ENCODE measurements at regions not wholly inside any gene's neighbourhood (a gene's known extent, or its start where the extent isn't known, plus 50 kb on each side); places are given as distances from the start of the nearest gene placed in this dataset.

DNA sequence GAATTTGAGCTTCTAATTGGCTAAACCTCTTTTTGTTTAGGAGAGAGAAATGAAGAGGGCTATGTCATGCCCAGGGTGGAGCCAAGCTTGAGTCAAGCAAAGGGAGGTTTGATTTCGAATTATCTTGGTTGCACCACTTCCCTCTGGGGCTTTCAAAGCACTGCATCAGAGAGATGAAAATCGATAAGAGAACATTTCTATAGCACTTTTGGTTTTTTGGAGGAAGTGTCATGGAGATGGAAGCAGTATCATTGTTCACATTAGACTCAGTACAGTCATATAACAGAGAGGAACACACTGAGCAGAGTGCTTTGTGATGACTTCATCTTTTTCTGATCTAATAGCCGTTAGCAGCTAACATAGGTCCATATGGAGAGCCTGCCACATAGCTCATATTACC, 120.3 kb upstream of the UXS1 start:
- Mint-ChIP-seq H3K4me1 (ENCODE audit: low read depth) (peaks cover 6% of the 10 kb centered on the region), H3K27ac (no peak overlapping the region), H3K36me3 (ENCODE audit: low read depth) (no peaks in the 10 kb centered on the region), H3K9me3 (no peaks in the 10 kb centered on the region), H3K27me3 (ENCODE audit: low read depth) (no peaks in the 10 kb centered on the region), H3K4me3 (no peak overlapping the region)
- intact Hi-C loops (cut with micrococcal nuclease), result no loop called here
- CTCF ChIA-PET, result no interaction called here
- DNase-seq, result no peak

DNA sequence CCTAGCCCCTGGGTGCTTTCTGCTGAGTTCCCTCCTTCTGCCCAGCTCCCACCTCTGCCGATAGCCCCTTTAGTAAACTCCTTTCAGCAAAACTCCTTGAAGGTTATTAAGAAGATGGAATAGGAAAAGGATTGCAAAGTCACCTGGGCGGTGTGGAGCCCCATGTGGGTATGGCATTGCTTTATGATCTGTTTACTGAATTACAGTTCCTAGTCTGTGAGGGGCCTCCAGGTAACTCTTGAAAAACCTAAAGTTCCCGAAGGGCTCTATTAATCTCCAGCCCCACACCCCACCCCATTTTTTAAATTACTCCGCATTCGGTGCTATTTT, 116.9 kb upstream of the UXS1 start:
- intact Hi-C loops (cut with micrococcal nuclease), result no loop called here
- Mint-ChIP-seq H3K4me3 (no peak overlapping the region), H3K36me3 (ENCODE audit: low read depth) (no peaks in the 10 kb centered on the region), H3K9me3 (no peaks in the 10 kb centered on the region), H3K27ac (no peak overlapping the region), H3K27me3 (ENCODE audit: low read depth) (no peaks in the 10 kb centered on the region), H3K4me1 (ENCODE audit: low read depth) (peaks cover 6% of the 10 kb centered on the region)
- DNase-seq, result no peak
- CTCF ChIA-PET, result no interaction called here

- no peak overlapping the region for H3K4me3 Mint-ChIP-seq
- H3K4me1 Mint-ChIP-seq (ENCODE audit: low read depth), result no peaks in the 10 kb centered on the region
- no peak overlapping the region for H3K27ac Mint-ChIP-seq
- no peak for DNase-seq
- no peaks in the 10 kb centered on the region for H3K9me3 Mint-ChIP-seq
- no peaks in the 10 kb centered on the region for H3K36me3 Mint-ChIP-seq (ENCODE audit: low read depth)
- H3K27me3 Mint-ChIP-seq (ENCODE audit: low read depth), result no peaks in the 10 kb centered on the region
- CTCF ChIA-PET, result no interaction called here
- intact Hi-C loops (cut with micrococcal nuclease), result no loop called here
Measured at GRCh38 chr2:106307860-106308259, 113.8 kb upstream of the UXS1 start.

- Mint-ChIP-seq H3K4me1 (ENCODE audit: low read depth) (no peaks in the 10 kb centered on the region), H3K36me3 (ENCODE audit: low read depth) (no peaks in the 10 kb centered on the region), H3K4me3 (no peak overlapping the region), H3K9me3 (no peaks in the 10 kb centered on the region), H3K27ac (no peak overlapping the region), H3K27me3 (ENCODE audit: low read depth) (no peaks in the 10 kb centered on the region)
- DNase-seq, result no peak
- CTCF ChIA-PET, result no interaction called here
- intact Hi-C loops (cut with micrococcal nuclease), result no loop called here
Measured at GRCh38 chr2:106306387-106306786, 112.3 kb upstream of the UXS1 start.

DNA sequence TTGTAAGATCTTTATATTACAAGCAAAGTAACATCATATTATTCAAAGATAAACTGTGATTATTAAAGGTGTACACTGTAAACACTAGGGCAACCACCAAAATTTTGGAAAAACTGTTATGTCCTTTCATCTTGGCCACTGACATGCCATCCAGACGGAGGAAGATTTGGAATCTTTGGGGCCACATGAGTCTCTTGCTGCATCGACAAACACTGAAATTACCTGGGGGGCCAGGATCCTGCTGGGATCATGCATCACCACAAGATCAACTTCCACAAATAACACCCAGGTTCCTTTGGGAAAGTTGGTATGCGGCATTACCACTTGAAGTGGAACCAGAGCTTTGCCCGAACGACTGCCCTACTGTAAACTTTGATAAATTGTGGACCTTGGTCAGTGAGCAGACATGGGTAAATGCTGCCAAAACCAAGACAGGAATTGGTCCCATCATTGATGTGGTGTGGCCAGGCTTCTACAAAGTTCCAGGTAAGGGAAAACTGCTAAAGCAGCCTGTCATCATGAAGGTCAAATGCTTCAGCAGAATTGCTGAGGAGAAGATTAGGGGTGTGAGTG, 110.6 kb upstream of the UXS1 start:
- no peak for DNase-seq
- intact Hi-C loops (cut with micrococcal nuclease), result no loop called here
- Mint-ChIP-seq H3K4me3 (no peak overlapping the region), H3K9me3 (no peaks in the 10 kb centered on the region), H3K4me1 (ENCODE audit: low read depth) (no peaks in the 10 kb centered on the region), H3K27me3 (ENCODE audit: low read depth) (no peaks in the 10 kb centered on the region), H3K27ac (no peak overlapping the region), H3K36me3 (ENCODE audit: low read depth) (no peaks in the 10 kb centered on the region)
- CTCF ChIA-PET, result no interaction called here

DNA sequence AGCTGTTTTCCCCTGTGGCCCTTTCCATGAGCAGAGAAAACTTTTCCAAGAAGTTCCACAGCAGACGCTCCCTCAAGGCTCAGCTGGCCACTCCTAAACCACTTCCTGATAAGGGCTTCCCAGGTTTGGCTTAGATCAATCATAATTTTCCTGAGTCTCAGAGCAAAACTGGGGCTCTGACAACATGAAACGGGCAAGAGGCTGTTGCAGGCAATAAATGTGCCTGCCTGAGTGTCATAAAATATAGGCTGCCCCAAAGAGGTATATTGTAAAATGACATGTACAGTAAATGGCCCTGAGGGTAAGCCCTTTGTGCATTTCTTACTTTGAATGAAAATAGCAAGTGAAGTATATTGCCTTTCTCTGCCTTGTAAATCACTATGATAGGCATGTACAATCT, 105.6 kb upstream of the UXS1 start:
- H3K27ac Mint-ChIP-seq, result no peak overlapping the region
- H3K4me1 Mint-ChIP-seq (ENCODE audit: low read depth), result no peaks in the 10 kb centered on the region
- no peak overlapping the region for H3K4me3 Mint-ChIP-seq
- H3K9me3 Mint-ChIP-seq, result no peaks in the 10 kb centered on the region
- H3K27me3 Mint-ChIP-seq (ENCODE audit: low read depth), result no peaks in the 10 kb centered on the region
- intact Hi-C loops (cut with micrococcal nuclease), result no loop called here
- H3K36me3 Mint-ChIP-seq (ENCODE audit: low read depth), result no peaks in the 10 kb centered on the region
- no peak for DNase-seq
- CTCF ChIA-PET, result no interaction called here

- CTCF ChIA-PET, result no interaction called here
- H3K4me1 Mint-ChIP-seq (ENCODE audit: low read depth), result no peaks in the 10 kb centered on the region
Measured at GRCh38 chr2:106296182-106296815, 102.2 kb upstream of the UXS1 start.

GRCh38 chr2:106294182-106294581, 100.1 kb upstream of the UXS1 start:
- no peaks in the 10 kb centered on the region for H3K4me1 Mint-ChIP-seq (ENCODE audit: low read depth)
- no peaks in the 10 kb centered on the region for H3K36me3 Mint-ChIP-seq (ENCODE audit: low read depth)
- CTCF ChIA-PET, result no interaction called here
- H3K4me3 Mint-ChIP-seq, result no peak overlapping the region
- no peaks in the 10 kb centered on the region for H3K9me3 Mint-ChIP-seq
- no peak overlapping the region for H3K27ac Mint-ChIP-seq
- H3K27me3 Mint-ChIP-seq (ENCODE audit: low read depth), result no peaks in the 10 kb centered on the region
- no peak for DNase-seq
- intact Hi-C loops (cut with micrococcal nuclease), result no loop called here

More at GRCh38 chr2:106296182-106296815, 102.2 kb upstream of the UXS1 start:
- Mint-ChIP-seq H3K36me3 (ENCODE audit: low read depth) (no peaks in the 10 kb centered on the region), H3K27ac (no peak overlapping the region), H3K9me3 (no peaks in the 10 kb centered on the region), H3K27me3 (ENCODE audit: low read depth) (no peaks in the 10 kb centered on the region), H3K4me3 (no peak overlapping the region)
- intact Hi-C loops (cut with micrococcal nuclease), result no loop called here
- DNase-seq, result no peak

GRCh38 chr2:106293271-106293783, 99.2 kb upstream of the UXS1 start:
- H3K4me1 Mint-ChIP-seq (ENCODE audit: low read depth), result no peaks in the 10 kb centered on the region
- H3K4me3 Mint-ChIP-seq, result no peak overlapping the region
- DNase-seq, result no peak
- no peak overlapping the region for H3K27ac Mint-ChIP-seq
- intact Hi-C loops (cut with micrococcal nuclease), result no loop called here
- H3K9me3 Mint-ChIP-seq, result no peaks in the 10 kb centered on the region
- H3K36me3 Mint-ChIP-seq (ENCODE audit: low read depth), result no peaks in the 10 kb centered on the region
- CTCF ChIA-PET, result no interaction called here
- no peaks in the 10 kb centered on the region for H3K27me3 Mint-ChIP-seq (ENCODE audit: low read depth)

GRCh38 chr2:106292627-106293026, 98.5 kb upstream of the UXS1 start:
- CTCF ChIA-PET, result interaction anchor here (0.8 kb wide), 1 partner anchor 53 kb away, joined by 4 read pairs; no protein-coding TSS in a partner anchor
- intact Hi-C loops (cut with micrococcal nuclease), result no loop called here
- H3K4me3 Mint-ChIP-seq, result no peak overlapping the region
- no peaks in the 10 kb centered on the region for H3K4me1 Mint-ChIP-seq (ENCODE audit: low read depth)
- no peaks in the 10 kb centered on the region for H3K36me3 Mint-ChIP-seq (ENCODE audit: low read depth)
- no peaks in the 10 kb centered on the region for H3K27me3 Mint-ChIP-seq (ENCODE audit: low read depth)
- H3K9me3 Mint-ChIP-seq, result no peaks in the 10 kb centered on the region
- no peak overlapping the region for H3K27ac Mint-ChIP-seq
- DNase-seq, result no peak

DNA sequence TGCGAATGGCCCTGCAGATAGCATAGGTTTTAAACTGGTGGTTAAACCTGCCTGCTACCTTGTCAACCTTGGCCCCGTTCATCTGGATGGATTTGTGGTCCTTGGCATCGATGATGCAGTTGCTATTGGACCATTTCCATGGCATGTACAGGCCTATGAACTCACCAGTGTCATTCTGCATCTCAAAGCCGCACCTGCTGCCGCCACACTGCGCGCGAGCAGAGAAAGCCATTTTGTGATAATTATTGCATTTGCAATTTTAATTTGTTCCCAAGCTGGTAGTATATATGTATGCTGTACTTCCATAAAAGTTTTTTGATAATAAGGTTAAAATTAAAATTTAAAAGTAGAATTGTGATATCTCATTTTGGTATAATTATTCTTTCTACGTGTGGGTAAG, 94.8 kb upstream of the UXS1 start:
- no peak overlapping the region for H3K27ac Mint-ChIP-seq
- no peaks in the 10 kb centered on the region for H3K4me1 Mint-ChIP-seq (ENCODE audit: low read depth)
- intact Hi-C loops (cut with micrococcal nuclease), result no loop called here
- no peaks in the 10 kb centered on the region for H3K36me3 Mint-ChIP-seq (ENCODE audit: low read depth)
- H3K27me3 Mint-ChIP-seq (ENCODE audit: low read depth), result no peaks in the 10 kb centered on the region
- CTCF ChIA-PET, result no interaction called here
- H3K4me3 Mint-ChIP-seq, result no peak overlapping the region
- DNase-seq, result no peak
- H3K9me3 Mint-ChIP-seq, result no peaks in the 10 kb centered on the region

DNA sequence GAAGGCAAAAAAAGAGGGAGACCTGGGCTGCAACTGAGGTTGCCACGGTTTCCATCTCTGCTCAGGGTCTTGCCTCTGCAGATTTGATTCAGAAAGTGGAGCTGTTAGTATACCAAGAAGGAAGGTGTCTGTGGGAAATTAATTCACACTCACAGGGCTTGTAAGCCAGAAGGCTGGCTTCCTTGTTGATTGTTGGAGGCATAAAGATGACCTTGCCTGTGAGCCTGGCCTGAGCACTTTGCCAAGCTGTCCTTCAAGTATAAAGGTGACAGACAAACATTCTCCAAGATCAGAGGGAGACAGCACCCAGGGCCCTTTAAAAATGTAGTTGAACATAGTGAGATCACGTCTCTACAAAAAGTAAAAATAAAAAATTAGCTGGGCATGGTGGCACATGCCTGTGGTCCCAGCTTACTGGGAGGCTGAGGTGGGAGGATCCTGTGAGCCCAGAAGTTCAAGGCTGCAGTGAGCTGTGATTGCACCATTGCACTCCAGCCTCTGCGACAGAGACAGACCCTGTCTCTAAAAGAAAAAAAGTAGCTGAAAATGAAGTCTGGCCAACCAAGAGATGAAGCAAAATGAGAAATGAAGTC, 91.2 kb upstream of the UXS1 start:
- Mint-ChIP-seq H3K27ac (no peak overlapping the region), H3K4me3 (no peak overlapping the region), H3K36me3 (ENCODE audit: low read depth) (no peaks in the 10 kb centered on the region), H3K4me1 (ENCODE audit: low read depth) (no peaks in the 10 kb centered on the region), H3K9me3 (no peaks in the 10 kb centered on the region), H3K27me3 (ENCODE audit: low read depth) (no peaks in the 10 kb centered on the region)
- CTCF ChIA-PET, result interaction anchor here (0.6 to 1.2 kb wide), 2 partner anchors 145 to 297 kb away, joined by 3 read pairs; no protein-coding TSS in a partner anchor
- DNase-seq, result no peak
- intact Hi-C loops (cut with micrococcal nuclease), result no loop called here

DNA sequence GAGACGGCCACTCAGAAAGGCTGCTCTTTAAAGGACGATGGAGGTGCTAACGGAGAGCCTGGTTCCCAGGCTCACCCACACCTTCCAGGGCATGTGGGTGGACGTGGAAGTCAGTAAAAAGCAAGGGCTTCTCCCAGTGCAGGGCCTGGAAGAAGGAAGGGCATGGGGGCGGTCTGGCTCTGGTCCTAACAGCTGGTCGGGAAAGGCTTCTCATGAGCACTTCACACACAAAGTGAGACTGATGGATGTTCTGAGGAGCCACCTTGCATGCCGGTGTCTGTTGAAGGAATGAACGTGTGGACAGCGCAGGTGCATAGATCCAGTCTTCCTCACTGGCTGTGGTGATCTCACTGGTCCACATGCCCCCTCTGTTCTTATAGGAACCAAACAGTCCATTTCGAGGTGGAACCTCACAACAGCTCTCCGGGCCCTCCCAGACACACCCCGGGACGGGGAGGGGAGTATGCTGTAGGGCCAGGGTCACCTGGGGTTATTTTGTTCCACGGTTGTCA, 90.6 kb upstream of the UXS1 start:
- H3K27ac Mint-ChIP-seq, result no peak overlapping the region
- no peaks in the 10 kb centered on the region for H3K36me3 Mint-ChIP-seq (ENCODE audit: low read depth)
- CTCF ChIA-PET, result no interaction called here
- H3K9me3 Mint-ChIP-seq, result no peaks in the 10 kb centered on the region
- intact Hi-C loops (cut with micrococcal nuclease), result no loop called here
- no peaks in the 10 kb centered on the region for H3K4me1 Mint-ChIP-seq (ENCODE audit: low read depth)
- no peak overlapping the region for H3K4me3 Mint-ChIP-seq
- no peaks in the 10 kb centered on the region for H3K27me3 Mint-ChIP-seq (ENCODE audit: low read depth)
- no peak for DNase-seq
